T1000 (cell line): ENCODE measurements at regions not wholly inside any gene's neighbourhood (a gene's known extent, or its start where the extent isn't known, plus 50 kb on each side); places are given as distances from the start of the nearest gene placed in this dataset.
"Not testable (repeated sequence)": the region's sequence is repeated elsewhere in the genome, so short reads cannot be mapped to it uniquely, and the experiment has no call there.

Experiments used
- DNase-seq: peaks from one replicate; lab custom pipeline; 2025; ENCODE audit warnings: mixed read lengths; lab: John Stamatoyannopoulos, UW

GRCh38 chr5:29460971-29461559 lies 1732.4 kb upstream of the CDH6 start:
- no peak for DNase-seq

- not testable (repeated sequence) for DNase-seq
These were observed 1742.5 kb upstream of the CDH6 start for GRCh38 chr5:29451004-29451403.

GRCh38 chr5:29414681-29415080 lies 1778.8 kb upstream of the CDH6 start:
- no peak for DNase-seq

- no peak for DNase-seq
These were observed 1780.5 kb upstream of the CDH6 start for GRCh38 chr5:29412979-29413378.

- no peak for DNase-seq
These were observed 1791.2 kb upstream of the CDH6 start for GRCh38 chr5:29402270-29402669.

GRCh38 chr5:29389993-29390392 lies 1803.5 kb upstream of the CDH6 start:
- DNase-seq = no peak

GRCh38 chr5:29387384-29387783 lies 1806.1 kb upstream of the CDH6 start:
- no peak for DNase-seq

- no peak for DNase-seq
These were observed 1810.7 kb upstream of the CDH6 start for GRCh38 chr5:29382780-29383179.

- DNase-seq = no peak
These were observed 1813.5 kb upstream of the CDH6 start for GRCh38 chr5:29380029-29380428.

- DNase-seq = no peak
These were observed 1813.9 kb upstream of the CDH6 start for GRCh38 chr5:29379619-29380018.

GRCh38 chr5:29378104-29378503 lies 1815.4 kb upstream of the CDH6 start:
- DNase-seq = no peak

GRCh38 chr5:29370248-29370647 lies 1823.2 kb upstream of the CDH6 start:
- DNase-seq = no peak

GRCh38 chr5:29367176-29367833 lies 1826.2 kb upstream of the CDH6 start:
- DNase-seq = no peak

GRCh38 chr5:29351170-29351569 lies 1842.3 kb upstream of the CDH6 start:
- DNase-seq = no peak

GRCh38 chr5:29337030-29337429 lies 1856.5 kb upstream of the CDH6 start:
- no peak for DNase-seq

- no peak for DNase-seq
These were observed 1871.9 kb upstream of the CDH6 start for GRCh38 chr5:29321591-29321990.

- no peak for DNase-seq
These were observed 1884.1 kb upstream of the CDH6 start for GRCh38 chr5:29309359-29309758.

- DNase-seq = no peak
These were observed 1886.0 kb upstream of the CDH6 start for GRCh38 chr5:29307478-29307877.

- DNase-seq = no peak
These were observed 1888.9 kb upstream of the CDH6 start for GRCh38 chr5:29304545-29304944.

- DNase-seq = no peak
These were observed 1896.9 kb upstream of the CDH6 start for GRCh38 chr5:29296548-29296947.

GRCh38 chr5:29277642-29278041 lies 1915.8 kb upstream of the CDH6 start:
- DNase-seq = no peak

GRCh38 chr5:29276371-29276770 lies 1917.1 kb upstream of the CDH6 start:
- DNase-seq = no peak

GRCh38 chr5:29263915-29264351 lies 1929.6 kb upstream of the CDH6 start:
- no peak for DNase-seq
